PC-9 (cell line): ENCODE measurements at regions not wholly inside any gene's neighbourhood (a gene's known extent, or its start where the extent isn't known, plus 50 kb on each side); places are given as distances from the start of the nearest gene placed in this dataset.

Source experiments
- BruUV-seq: library from RNA; stranded (reverse); fragments of 400-500 nt; replicated peaks from 2 replicates; lab custom pipeline; 2021; lab: Mats Ljungman, UMichigan
- CTCF ChIA-PET: fragments of 300-600 bp; sonication (Branson Sonifier 250); formaldehyde crosslinking; loops from one replicate; lab custom pipeline; 2022; ENCODE audit warnings: antibody characterized with exemption; lab: Charles Lee
- POLR2A ChIA-PET: fragments of 300-600 bp; sonication (Branson Sonifier 250); formaldehyde crosslinking; loops from one replicate; lab custom pipeline; 2022; ENCODE audit warnings: antibody characterized with exemption; ENCODE audit not compliant: unreplicated experiment; lab: Charles Lee
- DNase-seq, 2 experiments: peaks; one replicate each; pipeline versions ENCODE4 v3.0.0 to v3.0.0-alpha.2; 2015 to 2022; ENCODE audit warnings: mixed read lengths in 1 of 2
- H2AFZ ChIP-seq: fragments of 200-600 bp; sonication (generic); 2 replicates; pipeline ENCODE4 v1.8.1; 2017; ENCODE audit warnings: antibody characterized with exemption
- H3F3A ChIP-seq: fragments of 200-600 bp; sonication (generic); 2 replicates; pipeline ENCODE4 v1.8.1; 2017; ENCODE audit warnings: antibody characterized with exemption, mild to moderate bottlenecking, low read depth; ENCODE audit not compliant: insufficient read depth
- H3K27ac ChIP-seq: fragments of 200-600 bp; sonication (generic); 2 replicates; pipeline ENCODE4 v1.6.1; 2016; ENCODE audit warnings: mixed run types
- H3K27me3 ChIP-seq: fragments of 200-600 bp; sonication (generic); 2 replicates; pipeline ENCODE4 v1.6.1; 2016; ENCODE audit warnings: low read depth, mixed run types; ENCODE audit not compliant: insufficient read depth
- H3K36me3 ChIP-seq: fragments of 200-600 bp; sonication (generic); 2 replicates; pipeline ENCODE4 v1.6.1; 2016; ENCODE audit warnings: low read depth, mixed run types
- H3K4me1 ChIP-seq: fragments of 200-600 bp; sonication (generic); replicated peaks from 2 replicates; pipeline ENCODE4 v1.6.1; 2016; ENCODE audit warnings: mixed run types; ENCODE audit not compliant: insufficient read depth
- H3K4me2 ChIP-seq: fragments of 200-600 bp; sonication (generic); 2 replicates; pipeline ENCODE4 v1.6.1; 2017; ENCODE audit warnings: mixed run types
- H3K4me3 ChIP-seq: fragments of 200-600 bp; sonication (generic); 2 replicates; pipeline ENCODE4 v1.6.1; 2016; ENCODE audit warnings: mixed run types
- H3K79me2 ChIP-seq: fragments of 200-600 bp; sonication (generic); 2 replicates; pipeline ENCODE4 v1.6.1; 2017; ENCODE audit warnings: low read depth, mixed run types
- H3K9me2 ChIP-seq: fragments of 200-600 bp; sonication (generic); 2 replicates; pipeline ENCODE4 v1.8.1; 2017; ENCODE audit warnings: mild to moderate bottlenecking; ENCODE audit not compliant: insufficient read depth
- H3K9me3 ChIP-seq: fragments of 200-600 bp; sonication (generic); 2 replicates; pipeline ENCODE4 v1.8.1; 2016; ENCODE audit warnings: low read depth; ENCODE audit not compliant: insufficient read depth
- H4K20me1 ChIP-seq: fragments of 200-600 bp; sonication (generic); 2 replicates; pipeline ENCODE4 v1.8.1; 2017; ENCODE audit not compliant: insufficient read depth
- CTCF ChIP-seq: fragments of 200-600 bp; sonication (generic); conservative IDR thresholded peaks from 2 replicates; pipeline ENCODE4 v1.6.1; 2017; ENCODE audit warnings: mixed run types, antibody characterized with exemption, mild to moderate bottlenecking, moderate library complexity
- EZH2 ChIP-seq: fragments of 200-600 bp; sonication (generic); IDR thresholded peaks from 2 replicates; pipeline ENCODE4 v1.8.0; 2017; ENCODE audit warnings: antibody characterized with exemption, low read depth
- intact Hi-C: fragments of 100-400 bp; cut with micrococcal nuclease; formaldehyde crosslinking; loops from one replicate; pipeline ENCODE4 v1.10.0; 2022; ENCODE audit not compliant: unreplicated experiment

- Histone ChIP-seq H3K4me1 (no peaks in the 10 kb centered on the region), H4K20me1 (no peaks in the 10 kb centered on the region), H3F3A (no peaks in the 10 kb centered on the region), H3K4me2 (no peak overlapping the region), H3K27me3 (no peaks in the 10 kb centered on the region), H2AFZ (no peak overlapping the region), H3K4me3 (no peak overlapping the region), H3K9me2 (no peaks in the 10 kb centered on the region), H3K79me2 (no peaks in the 10 kb centered on the region), H3K36me3 (no peaks in the 10 kb centered on the region), H3K27ac (no peak overlapping the region), H3K9me3 (no peaks in the 10 kb centered on the region)
- ChIA-PET CTCF (no interaction called here), POLR2A (interaction anchor here (0.8 kb wide), 1 partner anchor 30 kb away, joined by 9 read pairs; no protein-coding TSS in a partner anchor)
- TF ChIP-seq EZH2 (no peak), CTCF (no peak)
- no TSS peak for BruUV-seq
- intact Hi-C loops = no loop called here
- DNase-seq = no peak
Observed at GRCh38 chr5:166024970-166025369, 2266.5 kb upstream of the WWC1 start.

DNA sequence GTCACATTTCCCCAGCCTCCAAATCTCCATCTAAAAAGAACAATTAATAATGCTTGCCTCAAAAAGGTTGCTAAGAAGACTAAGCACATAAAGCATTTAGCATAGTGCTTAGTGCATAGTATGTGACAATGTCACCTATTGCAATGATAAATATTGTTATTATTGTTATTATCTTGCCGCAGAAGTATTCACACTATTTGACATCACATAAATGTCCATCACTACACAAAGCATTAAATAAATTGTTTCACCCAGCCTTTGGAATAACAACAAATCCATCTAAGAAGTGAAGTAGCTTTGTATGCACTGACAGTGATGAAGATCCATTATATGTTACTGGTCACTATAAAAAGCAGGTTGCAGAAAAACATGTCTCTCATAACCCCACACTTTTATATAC is 2263.9 kb upstream of the WWC1 start:
- CTCF ChIA-PET = no interaction called here
- Histone ChIP-seq H3K9me3 (no peaks in the 10 kb centered on the region), H2AFZ (no peak overlapping the region), H4K20me1 (no peaks in the 10 kb centered on the region), H3K27me3 (no peaks in the 10 kb centered on the region), H3K4me1 (no peaks in the 10 kb centered on the region), H3K36me3 (no peaks in the 10 kb centered on the region), H3K4me3 (no peak overlapping the region), H3K9me2 (no peaks in the 10 kb centered on the region), H3K27ac (no peak overlapping the region), H3F3A (no peaks in the 10 kb centered on the region), H3K79me2 (no peaks in the 10 kb centered on the region), H3K4me2 (no peak overlapping the region)
- intact Hi-C loops = no loop called here
- POLR2A ChIA-PET = no interaction called here
- TF ChIP-seq EZH2 (no peak), CTCF (no peak)
- no peak for DNase-seq
- BruUV-seq = no TSS peak

- TF ChIP-seq CTCF (no peak), EZH2 (no peak)
- H4K20me1 ChIP-seq = no peaks in the 10 kb centered on the region
- no peak overlapping the region for H3K27ac ChIP-seq
- H3K4me3 ChIP-seq = no peak overlapping the region
- H2AFZ ChIP-seq = no peak overlapping the region
- no peaks in the 10 kb centered on the region for H3F3A ChIP-seq
- intact Hi-C loops = no loop called here
- ChIA-PET POLR2A (no interaction called here), CTCF (no interaction called here)
- no peaks in the 10 kb centered on the region for H3K4me1 ChIP-seq
- no peak overlapping the region for H3K4me2 ChIP-seq
- no peaks in the 10 kb centered on the region for H3K27me3 ChIP-seq
- H3K79me2 ChIP-seq = no peaks in the 10 kb centered on the region
- DNase-seq = no peak
- H3K9me3 ChIP-seq = no peaks in the 10 kb centered on the region
- H3K36me3 ChIP-seq = no peaks in the 10 kb centered on the region
- no peaks in the 10 kb centered on the region for H3K9me2 ChIP-seq
- BruUV-seq = no TSS peak
Observed at GRCh38 chr5:166031926-166032325, 2259.5 kb upstream of the WWC1 start.
